BE2C (cell line): ENCODE measurements at regions not wholly inside any gene's neighbourhood (a gene's known extent, or its start where the extent isn't known, plus 50 kb on each side); places are given as distances from the start of the nearest gene placed in this dataset.

ENCODE experiments used
- DNase-seq: peaks from one replicate; pipeline ENCODE4 v3.0.0-alpha.2; 2020
- H3K27me3 ChIP-seq: fragments of 250-450 bp; sonication (Bioruptor Pico); 2 replicates; pipeline ENCODE4 v1.5.1; 2020; ENCODE audit warnings: mild to moderate bottlenecking
- H3K36me3 ChIP-seq: fragments of 250-450 bp; sonication (Bioruptor Pico); 2 replicates; pipeline ENCODE4 v1.5.1; 2020; ENCODE audit warnings: mild to moderate bottlenecking
- H3K4me1 ChIP-seq: fragments of 250-450 bp; sonication (Bioruptor Pico); 2 replicates; pipeline ENCODE4 v1.5.1; 2020
- H3K4me3 ChIP-seq: 2 replicates; pipeline ENCODE4 v1.5.1; 2011; ENCODE audit warnings: low read depth, low read length
- H3K9me3 ChIP-seq: fragments of 250-450 bp; sonication (Bioruptor Pico); 2 replicates; pipeline ENCODE4 v1.5.1; 2020
- TF ChIP-seq, protein P1 (sequence below): IDR thresholded peaks from 2 replicates; pipeline ENCODE4 v1.5.1; 2012; ENCODE audit warnings: mild to moderate bottlenecking, low read depth, low read length

DNA sequence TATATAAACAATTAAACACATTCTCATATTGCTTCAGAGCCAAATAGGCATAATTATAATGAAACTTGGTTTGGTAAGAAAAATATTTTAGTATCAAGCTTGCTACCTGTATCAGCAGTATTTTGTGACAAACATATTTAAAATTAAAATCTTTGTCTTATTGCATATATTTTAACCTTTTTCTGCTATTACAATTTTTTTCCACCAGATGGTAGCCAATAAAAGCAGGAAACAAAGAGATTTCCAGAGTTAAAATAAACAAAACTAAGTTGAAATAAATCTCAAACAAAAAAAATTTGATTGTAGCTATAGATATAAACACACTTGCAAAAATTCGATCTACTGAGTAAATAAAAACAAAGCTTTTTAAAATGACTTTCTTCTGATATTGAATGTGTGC, 491.3 kb upstream of the GJE1 start:
- Histone ChIP-seq H3K4me3 (no peak overlapping the region), H3K36me3 (no peaks in the 10 kb centered on the region), H3K4me1 (no peaks in the 10 kb centered on the region), H3K27me3 (no peaks in the 10 kb centered on the region), H3K9me3 (no peaks in the 10 kb centered on the region)
- DNase-seq = no peak
- TF ChIP-seq, protein P1, sequence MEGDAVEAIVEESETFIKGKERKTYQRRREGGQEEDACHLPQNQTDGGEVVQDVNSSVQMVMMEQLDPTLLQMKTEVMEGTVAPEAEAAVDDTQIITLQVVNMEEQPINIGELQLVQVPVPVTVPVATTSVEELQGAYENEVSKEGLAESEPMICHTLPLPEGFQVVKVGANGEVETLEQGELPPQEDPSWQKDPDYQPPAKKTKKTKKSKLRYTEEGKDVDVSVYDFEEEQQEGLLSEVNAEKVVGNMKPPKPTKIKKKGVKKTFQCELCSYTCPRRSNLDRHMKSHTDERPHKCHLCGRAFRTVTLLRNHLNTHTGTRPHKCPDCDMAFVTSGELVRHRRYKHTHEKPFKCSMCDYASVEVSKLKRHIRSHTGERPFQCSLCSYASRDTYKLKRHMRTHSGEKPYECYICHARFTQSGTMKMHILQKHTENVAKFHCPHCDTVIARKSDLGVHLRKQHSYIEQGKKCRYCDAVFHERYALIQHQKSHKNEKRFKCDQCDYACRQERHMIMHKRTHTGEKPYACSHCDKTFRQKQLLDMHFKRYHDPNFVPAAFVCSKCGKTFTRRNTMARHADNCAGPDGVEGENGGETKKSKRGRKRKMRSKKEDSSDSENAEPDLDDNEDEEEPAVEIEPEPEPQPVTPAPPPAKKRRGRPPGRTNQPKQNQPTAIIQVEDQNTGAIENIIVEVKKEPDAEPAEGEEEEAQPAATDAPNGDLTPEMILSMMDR = no peak

DNA sequence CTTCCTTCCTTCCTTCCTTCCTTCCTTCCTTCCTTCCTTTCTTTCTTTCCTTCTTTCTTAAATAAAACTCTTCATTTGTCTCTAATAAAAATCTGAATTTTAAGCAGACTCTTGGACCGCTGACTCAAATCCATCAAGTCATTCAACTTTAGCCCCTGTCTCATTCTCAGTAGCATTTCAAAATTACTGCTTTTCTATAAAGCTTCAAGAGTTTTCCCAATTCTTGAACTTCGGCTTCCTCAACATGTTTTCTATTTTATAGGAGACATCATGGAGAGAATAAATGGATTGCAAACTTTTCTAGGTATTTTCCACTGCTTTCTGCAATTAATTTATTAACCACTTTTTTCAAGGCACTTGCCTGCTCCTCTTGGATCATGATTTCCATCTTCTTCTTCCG, 497.1 kb upstream of the GJE1 start:
- H3K36me3 ChIP-seq = no peaks in the 10 kb centered on the region
- TF ChIP-seq, protein P1 = no peak
- H3K9me3 ChIP-seq = no peaks in the 10 kb centered on the region
- H3K27me3 ChIP-seq = no peaks in the 10 kb centered on the region
- DNase-seq = no peak
- H3K4me1 ChIP-seq = no peaks in the 10 kb centered on the region
- no peak overlapping the region for H3K4me3 ChIP-seq

DNA sequence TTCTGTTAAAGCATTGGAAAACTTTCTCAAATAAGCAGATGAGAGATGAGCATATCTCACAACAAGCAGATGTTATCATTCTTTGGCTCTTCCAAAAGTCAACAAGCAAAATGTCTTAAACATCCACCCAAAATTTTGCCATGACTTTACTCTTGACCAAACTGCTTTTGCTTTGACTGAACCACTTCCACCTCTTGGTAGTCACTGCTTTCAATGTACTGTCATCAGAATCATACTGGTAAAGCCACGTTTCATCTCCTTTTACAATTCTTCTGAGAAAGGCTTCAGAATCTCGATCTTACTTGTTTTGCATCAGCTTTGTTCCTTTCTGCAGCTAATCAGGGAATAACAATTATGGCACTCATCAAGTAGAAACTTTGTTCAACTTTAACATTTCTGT, 498.5 kb upstream of the GJE1 start:
- H3K4me3 ChIP-seq = no peak overlapping the region
- DNase-seq = no peak
- no peaks in the 10 kb centered on the region for H3K36me3 ChIP-seq

DNA sequence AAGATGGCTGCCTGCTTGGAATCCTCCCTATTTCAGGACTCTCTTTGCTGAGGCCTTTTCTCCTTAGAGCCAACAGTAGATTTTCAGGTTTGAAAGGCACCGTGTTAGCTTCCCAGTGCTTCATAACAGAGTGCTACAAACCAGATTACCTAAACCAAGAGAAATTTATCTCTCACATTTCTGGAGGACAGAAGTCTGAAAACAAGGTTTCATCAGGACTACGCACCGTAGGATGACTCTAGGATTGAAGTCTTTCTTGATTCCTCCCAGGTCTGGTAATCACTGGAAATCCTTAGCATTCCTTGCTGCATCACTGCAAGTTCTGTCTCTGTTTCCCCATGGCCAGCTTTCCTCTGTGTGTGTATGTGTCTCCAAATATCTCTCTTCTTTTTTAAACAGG, 508.4 kb upstream of the GJE1 start:
- TF ChIP-seq, protein P1 = no peak
- Histone ChIP-seq H3K9me3 (no peaks in the 10 kb centered on the region), H3K4me1 (no peaks in the 10 kb centered on the region), H3K36me3 (no peaks in the 10 kb centered on the region), H3K4me3 (no peak overlapping the region), H3K27me3 (no peaks in the 10 kb centered on the region)
- DNase-seq = no peak

More for the DNA sequence above, 498.5 kb upstream of the GJE1 start:
- TF ChIP-seq, protein P1 = no peak
- no peaks in the 10 kb centered on the region for H3K4me1 ChIP-seq
- H3K27me3 ChIP-seq = no peaks in the 10 kb centered on the region
- no peaks in the 10 kb centered on the region for H3K9me3 ChIP-seq

DNA sequence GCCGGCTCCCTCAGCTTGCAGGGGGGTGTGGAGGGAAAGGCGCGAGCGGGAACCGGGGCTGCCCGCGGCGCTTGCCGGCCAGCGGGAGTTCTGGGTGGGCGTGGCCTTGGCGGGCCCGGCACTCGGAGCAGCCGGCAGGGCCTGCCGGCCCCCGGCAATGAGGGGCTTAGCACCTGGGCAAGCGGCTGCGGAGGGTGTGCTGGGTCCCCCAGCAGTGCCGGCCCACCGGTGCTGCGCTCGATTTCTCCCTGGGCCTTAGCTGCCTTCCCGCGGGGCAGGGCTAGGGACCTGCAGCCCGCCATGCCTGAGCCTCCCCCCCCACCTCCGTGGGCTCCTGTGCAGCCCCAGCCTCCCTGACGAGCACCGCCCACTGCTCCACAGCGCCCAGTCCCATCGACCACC, 514.5 kb upstream of the GJE1 start:
- H3K9me3 ChIP-seq = no peaks in the 10 kb centered on the region
- H3K36me3 ChIP-seq = no peaks in the 10 kb centered on the region
- TF ChIP-seq, protein P1 = no peak
- no peak overlapping the region for H3K4me3 ChIP-seq
- H3K27me3 ChIP-seq = no peaks in the 10 kb centered on the region
- H3K4me1 ChIP-seq = no peaks in the 10 kb centered on the region
- DNase-seq = no peak

DNA sequence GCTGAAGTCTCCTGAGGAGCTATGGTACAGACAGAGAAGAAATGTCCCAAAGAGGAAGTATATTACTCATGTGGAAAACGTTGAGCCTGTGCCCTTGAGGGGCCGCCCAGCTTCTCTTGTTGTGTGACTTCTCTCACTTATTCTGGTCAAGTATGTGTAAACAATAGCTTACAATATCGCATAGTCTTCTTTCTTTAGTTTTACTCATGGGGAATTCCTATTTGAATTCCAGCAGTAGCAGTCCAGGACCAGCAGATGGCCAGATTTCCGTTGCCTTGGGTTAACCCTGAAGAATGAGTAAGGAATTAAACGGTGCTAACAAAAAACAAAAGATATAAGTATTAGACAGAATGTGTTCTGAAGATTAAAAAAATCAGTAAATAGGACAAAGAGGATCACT, 522.0 kb upstream of the GJE1 start:
- TF ChIP-seq, protein P1 = no peak
- no peaks in the 10 kb centered on the region for H3K36me3 ChIP-seq
- no peaks in the 10 kb centered on the region for H3K9me3 ChIP-seq
- H3K4me3 ChIP-seq = no peak overlapping the region
- H3K27me3 ChIP-seq = no peaks in the 10 kb centered on the region
- no peaks in the 10 kb centered on the region for H3K4me1 ChIP-seq
- DNase-seq = no peak
